ENCODE measurements at regions not wholly inside any gene's neighbourhood (a gene's known extent, or its start where the extent isn't known, plus 50 kb on each side); places are given as distances from the start of the nearest gene placed in this dataset.
A peak's percentile ranks its signal among the peaks of the same experiment; 100 is the strongest.
"Not testable (repeated sequence)": the region's sequence is repeated elsewhere in the genome, so short reads cannot be mapped to it uniquely, and the experiment has no call there.

DNA sequence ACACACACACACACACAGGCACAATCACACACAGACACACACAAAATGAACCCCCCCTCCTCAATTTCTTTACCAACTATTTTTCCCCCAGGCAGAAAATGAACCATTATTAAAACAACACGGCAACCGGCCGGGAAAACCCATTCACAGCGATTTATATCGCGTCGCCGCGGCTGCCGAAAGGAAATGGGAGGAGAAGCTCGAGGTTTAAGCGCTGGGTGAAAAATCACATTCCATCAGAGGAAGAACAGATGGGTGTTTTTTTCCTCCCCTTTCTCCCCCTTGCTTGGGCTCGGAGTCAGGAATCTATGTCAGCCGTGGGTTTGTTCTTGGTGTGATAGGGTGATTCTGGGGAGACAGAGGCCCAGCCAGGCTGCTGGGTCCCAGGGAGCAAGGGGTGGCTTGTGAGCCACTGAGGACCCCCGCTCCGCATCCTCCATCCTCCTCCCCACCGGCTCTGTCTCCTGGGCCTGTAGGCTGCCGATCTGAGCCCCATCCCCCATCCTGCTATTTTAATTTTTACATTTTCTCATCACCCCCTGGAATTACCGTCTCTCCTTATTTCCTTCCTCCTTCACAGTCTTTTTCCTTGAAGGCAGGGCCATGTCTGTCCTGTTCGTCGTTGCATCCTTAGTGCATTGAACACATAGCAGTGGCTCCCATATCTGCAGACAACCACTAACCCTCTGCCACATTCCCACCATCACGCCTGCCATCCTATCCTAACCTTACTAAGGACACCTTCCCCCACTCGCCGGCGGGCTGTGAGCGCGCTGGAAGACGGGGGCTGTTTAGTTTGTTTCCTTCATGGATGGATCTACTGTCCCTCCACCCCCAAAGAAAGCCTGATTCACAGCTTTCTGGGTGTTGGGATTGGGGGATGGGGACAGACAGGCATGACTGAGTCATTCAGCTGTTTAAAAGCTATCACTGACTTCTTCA is 137.7 kb downstream of the CRLF3 start:
- DNase-seq (ENCODE audit: low read depth in 2 of 2): peak in 1 of 2 experiments; percentile 31

DNA sequence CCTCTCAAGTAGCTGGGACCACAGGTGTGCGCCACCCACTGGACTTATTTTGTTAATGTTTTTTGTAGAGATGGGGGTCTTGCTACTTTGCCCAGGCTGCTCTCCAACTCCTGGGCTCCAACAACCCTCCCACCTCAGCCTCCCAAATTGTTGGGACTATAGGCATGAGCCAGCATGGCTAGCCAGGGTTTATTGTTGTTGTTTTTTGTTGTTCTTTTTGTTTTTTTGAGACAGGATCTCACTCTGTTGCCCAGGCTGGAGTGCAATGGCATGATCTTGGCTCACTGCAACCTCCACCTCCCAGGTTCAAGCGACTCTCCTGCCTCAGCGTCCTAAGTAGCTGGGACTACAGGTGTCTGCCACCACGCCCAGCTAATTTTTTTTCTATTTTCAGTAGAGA is 142.2 kb downstream of the CRLF3 start:
- DNase-seq (ENCODE audit: low read depth in 2 of 2): not testable (repeated sequence)

DNA sequence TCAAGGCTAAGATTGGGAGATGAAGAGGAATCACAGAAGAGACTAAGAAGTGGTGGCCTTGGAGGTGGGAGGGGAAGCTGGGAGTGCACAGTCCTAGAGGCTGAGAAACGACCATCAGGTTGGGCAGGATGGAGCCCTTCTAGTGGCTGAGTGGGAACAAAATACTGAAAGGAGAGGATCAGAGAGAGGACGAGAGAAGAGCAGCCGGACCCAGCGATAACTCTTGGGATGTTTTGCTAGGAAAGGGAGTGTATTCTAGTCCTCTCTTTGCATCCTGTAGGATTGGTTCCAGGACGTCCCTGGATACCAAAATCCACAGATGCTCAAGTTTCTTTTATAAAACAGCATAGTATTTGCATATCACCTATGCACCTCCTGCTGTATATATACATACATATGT is 143.8 kb downstream of the CRLF3 start:
- DNase-seq (ENCODE audit: low read depth in 2 of 2): not testable (repeated sequence)

DNA sequence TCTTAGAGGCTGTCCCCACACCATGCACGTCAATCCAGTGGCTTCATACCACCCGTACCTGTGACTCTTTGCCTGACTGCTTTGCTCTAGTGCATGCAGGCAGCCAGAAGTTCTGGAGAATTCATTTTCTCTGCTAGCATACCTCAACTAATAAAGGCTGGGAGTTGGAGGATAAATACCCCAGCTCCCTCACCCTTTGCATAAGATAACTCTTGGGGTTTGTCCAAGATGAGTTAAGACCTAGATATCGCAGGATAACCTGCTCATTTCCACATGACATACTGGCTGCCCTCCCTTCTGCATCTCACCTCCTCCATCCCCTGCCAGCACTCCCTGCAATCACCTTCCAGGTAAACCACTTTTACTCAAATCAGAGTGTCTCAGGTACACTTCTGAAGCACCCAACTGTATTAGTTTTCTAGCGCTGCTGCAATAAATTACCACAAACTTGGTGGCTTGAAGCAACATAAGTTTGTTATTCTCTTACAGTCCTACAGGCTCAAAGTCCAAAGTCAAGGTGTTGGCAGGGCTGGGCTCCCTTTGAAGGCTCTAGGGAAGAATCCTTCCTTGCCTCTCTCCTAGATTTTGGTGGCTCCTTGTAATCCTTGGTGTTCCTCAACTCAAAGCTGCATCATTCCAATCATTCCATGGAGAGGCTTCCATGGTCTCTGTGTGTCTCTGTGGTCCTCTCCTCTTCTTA is 146.8 kb downstream of the CRLF3 start:
- DNase-seq (ENCODE audit: low read depth in 2 of 2): no peak

DNA sequence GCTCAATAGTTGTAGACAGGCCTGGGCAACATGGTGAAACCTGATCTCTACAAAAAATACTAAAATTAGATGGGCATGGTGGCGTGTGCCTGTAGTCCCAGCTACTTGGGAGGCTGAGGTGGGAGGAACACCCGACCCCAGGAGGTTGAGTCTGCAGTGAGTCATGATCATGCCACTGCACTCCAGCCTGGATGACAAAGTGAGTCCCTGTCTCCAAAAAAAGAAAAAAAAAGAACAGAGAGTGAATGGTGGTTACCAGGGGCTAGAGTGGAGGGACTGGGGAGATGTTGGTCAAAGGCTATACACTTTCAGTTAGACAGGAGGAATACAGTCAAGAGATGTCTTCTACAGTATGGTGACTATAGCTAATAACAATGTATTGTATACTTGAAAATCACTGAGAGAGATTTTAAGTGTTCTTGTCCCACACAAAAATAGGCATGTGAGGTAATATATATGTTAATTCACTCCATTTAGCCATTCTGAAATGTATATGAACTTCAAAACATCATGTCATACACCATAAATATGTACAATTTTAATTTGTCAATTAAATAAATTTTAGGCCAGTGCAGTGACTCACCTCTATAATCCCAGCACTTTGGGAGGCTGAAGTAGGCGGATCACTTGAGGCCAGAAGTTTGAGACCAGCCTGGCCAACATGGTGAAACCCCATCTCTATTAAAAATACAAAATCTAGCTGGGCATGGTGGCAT is 148.6 kb downstream of the CRLF3 start:
- DNase-seq (ENCODE audit: low read depth in 2 of 2): not testable (repeated sequence)

DNA sequence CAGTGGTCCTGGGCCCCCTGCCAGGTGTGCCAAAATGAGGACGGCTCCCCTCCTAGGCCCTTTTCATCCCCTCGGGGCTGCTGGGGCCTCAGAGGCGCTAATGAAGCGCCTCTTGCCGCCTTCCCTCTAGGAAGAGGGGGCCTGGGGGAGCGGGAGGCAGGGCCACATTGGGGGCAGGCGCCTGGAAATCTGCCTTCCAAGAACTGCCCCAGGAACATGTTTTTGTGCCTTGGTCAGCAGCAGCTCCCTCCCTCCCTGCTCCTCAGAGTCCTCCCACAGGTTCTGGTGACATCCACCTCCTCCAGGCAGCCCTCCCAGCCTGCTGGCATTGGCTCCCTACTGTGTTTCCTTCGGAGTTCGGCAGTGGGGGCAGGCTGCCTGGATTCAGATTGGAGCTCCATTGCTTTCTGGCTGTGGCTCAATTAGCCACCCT is 155.3 kb downstream of the CRLF3 start:
- not testable (repeated sequence) for DNase-seq (ENCODE audit: low read depth in 2 of 2)

DNA sequence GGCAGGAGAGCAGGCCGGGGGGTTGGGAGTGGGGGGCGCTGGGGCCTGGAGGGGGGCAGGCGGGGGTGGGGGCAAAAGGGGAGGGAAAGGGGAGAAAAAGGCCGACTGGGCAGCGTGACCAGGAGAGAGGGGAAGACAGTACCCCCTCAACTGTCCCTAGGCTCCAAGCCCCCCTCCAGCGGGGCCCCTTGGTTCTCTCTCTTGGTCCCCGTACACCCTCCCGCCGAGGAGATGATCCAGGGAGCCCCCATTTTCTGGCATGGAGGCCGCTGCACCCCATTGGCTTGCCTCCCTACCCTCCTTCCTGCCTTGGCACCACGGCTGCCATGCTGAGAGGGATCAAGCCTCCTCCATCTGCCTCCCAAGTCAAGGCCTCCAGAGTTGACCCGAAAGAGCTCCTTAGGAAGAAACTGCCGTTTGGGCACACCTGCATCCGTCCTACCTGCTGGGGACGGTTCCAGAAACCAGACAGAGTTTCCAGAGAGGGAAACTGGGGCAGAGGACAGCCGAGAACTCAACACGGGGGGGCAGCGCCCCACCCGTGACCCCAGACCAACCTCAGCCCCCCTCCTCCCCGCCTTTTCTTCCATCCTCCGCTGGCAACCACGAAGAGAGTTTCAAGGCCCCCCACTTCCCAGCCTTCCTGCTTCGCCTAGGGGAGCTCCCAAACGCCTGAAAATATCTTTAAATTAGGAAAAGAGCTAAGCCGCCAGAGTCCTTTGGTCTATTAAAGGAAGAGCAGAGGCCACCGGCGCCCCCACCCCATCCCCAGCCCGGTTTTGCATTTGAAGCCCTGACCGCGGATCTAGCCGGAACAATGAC is 155.9 kb downstream of the CRLF3 start:
- DNase-seq (ENCODE audit: low read depth in 2 of 2): not testable (repeated sequence)

DNA sequence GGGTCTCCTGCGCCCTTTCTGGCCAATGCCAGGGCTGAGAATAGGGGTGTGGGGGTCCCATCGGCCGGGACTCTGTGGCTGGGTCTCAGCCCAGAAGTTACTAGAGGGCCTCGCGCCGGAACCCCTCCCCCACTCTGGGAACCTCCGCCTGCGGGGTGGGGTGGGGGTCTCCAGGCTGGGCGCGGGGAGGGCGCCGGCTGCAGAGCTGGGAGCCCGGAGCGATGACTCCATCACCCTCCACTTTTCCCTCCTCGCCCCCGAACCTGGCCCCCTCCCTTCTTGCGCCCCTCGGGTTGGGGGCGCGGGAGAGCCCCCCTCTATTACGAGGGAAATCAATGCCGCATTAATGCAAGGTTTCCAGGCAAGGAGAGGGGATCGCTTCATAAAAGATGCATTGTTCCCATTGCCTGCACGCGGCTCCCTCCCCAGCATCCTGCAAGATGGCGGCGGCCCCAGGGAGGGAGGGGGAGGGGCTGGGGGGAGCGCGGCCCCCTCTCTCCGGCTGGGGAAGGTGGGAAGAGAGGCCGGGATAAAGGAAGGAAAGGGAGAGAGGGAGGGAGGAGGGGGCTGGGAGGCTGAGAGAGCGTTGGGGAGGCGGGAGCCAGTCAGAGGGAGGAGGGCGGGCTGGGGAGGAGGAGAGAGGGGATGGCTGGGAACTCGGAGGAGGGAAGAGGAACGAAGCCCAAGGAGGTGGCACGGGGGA is 156.7 kb downstream of the CRLF3 start:
- peak; percentile 79 to 80 for DNase-seq (ENCODE audit: low read depth in 2 of 2)

DNA sequence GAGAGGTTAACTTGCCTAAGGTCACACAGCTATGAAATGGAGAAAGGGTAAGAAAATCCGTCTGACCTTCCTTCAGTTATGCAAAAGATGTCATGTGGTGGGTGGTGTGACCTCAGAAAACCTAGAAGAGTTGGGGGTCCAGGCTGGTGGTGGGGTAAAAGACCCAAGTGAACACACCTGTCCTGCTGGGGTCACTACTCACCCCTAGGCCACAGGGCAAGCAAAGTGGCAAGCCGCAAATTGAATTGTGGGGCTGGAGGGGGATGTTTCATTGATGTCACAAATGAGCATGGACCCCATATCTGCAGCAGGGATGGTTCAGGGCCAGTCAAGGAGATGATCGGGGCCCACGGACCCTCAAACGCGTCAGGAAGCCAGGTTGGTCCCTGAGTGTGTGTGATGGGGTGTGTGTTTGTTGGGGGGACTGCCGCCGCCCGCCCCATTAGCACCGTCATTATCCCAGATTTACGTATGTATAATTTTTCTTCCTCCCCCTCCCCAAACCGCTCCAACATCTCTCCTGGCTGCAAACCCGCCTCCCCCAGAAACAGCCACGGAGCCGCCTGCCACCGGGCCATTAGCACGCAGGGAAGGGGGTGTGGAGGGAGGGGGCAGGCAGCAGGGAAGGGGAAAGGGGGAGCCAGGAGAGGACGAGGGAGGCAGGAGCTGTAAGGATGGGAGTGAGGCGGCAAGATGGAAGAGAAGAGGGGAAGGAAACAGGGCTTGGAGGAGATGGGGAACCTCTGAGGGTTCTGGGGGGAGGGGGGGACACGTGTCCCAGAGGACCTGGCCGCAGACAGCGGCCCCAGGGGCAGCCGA is 157.4 kb downstream of the CRLF3 start:
- DNase-seq (ENCODE audit: low read depth in 2 of 2): not testable (repeated sequence)

DNA sequence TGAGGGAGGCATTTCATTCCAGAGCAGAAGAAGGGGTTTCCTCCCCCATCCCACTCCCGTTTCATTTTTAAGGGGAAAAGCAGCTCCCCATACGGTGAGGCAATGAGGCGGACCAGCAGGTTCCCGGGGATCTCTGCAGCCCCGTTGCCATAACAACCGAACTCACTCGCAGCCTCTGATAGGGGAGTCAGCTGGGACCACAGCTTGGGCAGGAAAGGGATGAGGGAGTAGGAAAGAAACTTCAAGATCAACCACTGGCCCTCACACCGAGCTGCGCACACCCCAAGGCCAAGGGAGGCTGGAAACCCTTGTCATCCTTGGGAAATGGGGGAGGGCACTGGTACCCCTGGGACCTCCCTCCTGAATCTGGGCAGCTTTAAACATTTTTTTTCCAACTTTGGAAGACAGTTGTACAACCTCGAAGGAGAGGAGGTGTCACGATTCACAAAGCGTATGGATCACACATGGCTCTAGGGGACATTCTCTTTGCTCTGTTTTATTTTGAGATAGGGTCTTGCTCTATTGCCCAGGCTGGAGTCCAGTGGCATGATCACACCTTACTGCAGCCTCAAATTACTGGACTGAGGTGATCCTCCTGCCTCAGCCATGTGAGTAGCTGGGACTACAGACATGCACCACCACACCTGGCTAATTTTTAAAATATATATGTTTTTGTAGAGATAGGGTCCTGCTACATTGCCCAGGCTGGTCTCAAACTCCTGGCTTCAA is 160.6 kb downstream of the CRLF3 start:
- DNase-seq (ENCODE audit: low read depth in 2 of 2): not testable (repeated sequence)

DNA sequence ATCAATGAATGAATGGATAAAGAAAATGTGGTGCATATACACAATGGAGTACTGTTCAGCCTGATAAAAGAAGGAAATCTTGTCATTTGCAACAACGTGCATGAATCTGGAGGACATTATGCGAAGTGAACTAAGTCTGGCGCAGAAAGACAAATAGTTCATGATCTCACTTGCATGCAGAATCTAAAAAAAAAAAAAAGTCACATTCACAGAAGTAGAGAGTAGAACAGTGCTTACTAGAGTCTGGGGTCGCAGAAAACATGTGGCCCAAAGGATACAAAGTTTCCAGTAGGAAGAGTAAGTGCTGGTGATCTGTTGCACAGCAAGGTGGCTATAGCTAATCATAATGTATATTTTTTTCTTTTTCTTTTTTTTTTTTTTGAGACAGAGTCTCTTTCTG is 167.3 kb downstream of the CRLF3 start:
- DNase-seq (ENCODE audit: low read depth in 2 of 2): not testable (repeated sequence)

DNA sequence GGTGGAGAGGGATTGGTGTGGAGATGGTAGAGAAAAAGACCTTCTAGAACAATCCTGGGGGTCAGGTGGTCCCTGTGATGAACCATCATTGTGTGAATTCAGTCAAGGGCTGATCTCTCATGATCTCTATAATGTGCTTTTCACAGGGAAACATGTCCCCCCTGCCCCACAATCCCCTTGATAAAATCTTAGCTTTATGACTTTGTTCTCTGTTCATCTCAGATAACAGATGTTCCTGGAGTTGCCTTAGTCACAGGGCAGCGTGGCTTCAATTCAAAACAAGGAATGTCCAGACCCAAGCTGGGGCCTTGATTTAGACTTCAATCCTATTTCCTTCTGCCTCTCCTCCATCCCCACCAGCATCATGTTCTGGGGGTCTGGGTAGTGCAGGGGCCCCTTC is 171.5 kb downstream of the CRLF3 start:
- DNase-seq (ENCODE audit: low read depth in 2 of 2): not testable (repeated sequence)

DNA sequence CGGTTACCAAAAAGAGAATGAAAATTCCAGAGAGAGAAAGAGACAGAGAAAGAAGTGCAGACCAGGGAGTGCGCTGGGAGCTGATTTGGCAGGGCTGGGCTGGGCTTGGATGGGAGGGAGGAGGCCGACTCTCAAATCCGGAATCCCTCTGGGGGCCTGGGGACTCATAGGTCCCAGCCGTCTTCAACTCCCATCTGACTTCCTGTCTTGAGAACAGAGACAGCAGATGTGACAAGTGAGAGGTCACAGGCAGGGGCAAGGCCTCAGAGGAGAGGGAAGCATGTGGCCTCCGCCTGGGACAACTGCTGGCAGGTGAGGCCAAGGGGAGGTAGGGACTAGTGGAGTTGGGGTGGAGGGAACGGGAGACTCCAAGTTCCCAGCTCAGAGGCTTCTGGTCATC is 172.9 kb downstream of the GOSR1 start:
- DNase-seq (ENCODE audit: low read depth in 2 of 2): not testable (repeated sequence)

DNA sequence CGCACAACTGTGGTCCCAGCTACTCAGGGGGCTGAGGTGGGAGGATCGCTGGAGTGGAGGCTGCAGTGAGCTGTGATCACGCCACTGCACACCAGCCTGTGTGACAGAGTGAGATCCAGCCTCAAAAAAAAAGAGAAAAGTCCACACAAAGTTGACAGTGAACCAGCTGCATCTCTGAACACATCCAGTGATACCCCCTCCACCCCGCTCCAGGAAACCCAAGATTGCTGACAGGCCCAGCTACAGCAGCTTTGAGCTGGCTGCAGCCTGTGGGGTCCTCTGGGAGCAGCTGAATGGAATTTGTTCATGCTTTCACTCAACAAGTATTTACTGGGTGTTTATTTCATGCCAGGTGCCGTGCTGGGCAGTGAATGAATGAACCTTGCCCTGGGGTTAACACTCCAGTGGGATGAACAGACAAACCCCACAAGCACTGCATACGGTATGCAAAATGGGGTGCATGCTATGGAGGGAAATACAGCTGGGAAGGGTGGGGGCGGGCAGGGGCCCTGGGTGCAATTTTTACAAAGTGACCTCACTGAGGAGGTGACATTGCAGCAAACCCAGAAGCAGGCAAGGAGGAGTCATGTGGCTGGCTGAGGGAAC is 170.9 kb downstream of the GOSR1 start:
- not testable (repeated sequence) for DNase-seq (ENCODE audit: low read depth in 2 of 2)

DNA sequence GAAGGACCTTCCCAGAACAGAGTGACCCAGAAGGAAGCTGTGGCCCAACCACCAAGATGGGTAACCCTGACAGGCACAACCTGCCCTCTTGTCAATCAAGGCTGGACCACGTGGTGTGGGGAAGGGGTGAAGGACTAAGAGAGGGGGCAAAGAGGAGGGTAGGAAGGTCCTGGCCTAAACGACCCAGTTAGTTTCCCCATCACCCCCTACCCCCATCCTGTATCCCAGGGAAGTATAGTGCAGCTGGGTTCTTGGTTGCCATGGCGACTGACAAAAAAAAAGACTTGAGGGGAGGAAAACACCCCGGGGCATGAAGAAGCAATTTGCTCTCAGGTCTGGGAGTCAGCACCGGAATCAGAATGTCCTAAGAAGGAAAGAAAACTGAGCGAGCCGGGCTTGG is 168.7 kb downstream of the GOSR1 start:
- not testable (repeated sequence) for DNase-seq (ENCODE audit: low read depth in 2 of 2)

DNA sequence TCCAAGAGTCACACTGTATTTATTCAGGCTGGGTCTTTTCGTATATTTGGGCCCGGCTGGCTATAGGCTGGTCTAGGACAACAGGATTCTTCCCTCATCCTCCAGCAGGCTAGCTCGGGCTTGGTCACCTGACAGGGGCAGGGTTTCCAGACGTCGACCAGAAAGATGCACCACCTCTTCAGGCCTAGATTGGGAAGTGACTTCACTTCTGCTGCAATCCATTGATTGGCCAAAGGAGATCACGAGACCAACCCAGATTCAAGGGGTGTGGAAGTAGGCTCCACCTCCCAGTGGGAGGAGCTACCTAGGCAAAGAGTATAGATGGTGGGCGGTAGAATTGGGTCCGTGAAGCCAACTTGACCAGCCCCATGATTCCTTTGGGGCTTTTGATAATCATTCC is 167.5 kb downstream of the GOSR1 start:
- DNase-seq (ENCODE audit: low read depth in 2 of 2): not testable (repeated sequence)

DNA sequence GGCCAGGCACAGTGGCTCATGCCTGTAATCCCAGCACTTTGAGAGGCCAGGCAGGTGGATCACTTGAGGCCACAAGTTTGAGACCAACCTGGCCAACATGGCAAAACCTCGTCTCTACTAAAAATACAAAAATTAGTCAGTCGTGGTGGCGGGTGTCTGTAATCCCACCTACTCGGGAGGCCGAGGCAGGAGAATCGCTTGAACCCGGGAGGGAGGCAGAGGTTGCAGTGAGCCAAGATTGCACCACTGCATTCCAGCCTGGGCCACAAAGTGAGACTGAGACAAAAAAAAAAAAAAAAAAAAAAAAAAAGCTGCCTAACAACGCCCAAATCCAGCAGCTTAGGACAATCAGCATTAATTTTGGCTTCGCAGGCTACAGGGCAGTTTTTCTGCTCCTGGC is 167.1 kb downstream of the GOSR1 start:
- DNase-seq (ENCODE audit: low read depth in 2 of 2): not testable (repeated sequence)

DNA sequence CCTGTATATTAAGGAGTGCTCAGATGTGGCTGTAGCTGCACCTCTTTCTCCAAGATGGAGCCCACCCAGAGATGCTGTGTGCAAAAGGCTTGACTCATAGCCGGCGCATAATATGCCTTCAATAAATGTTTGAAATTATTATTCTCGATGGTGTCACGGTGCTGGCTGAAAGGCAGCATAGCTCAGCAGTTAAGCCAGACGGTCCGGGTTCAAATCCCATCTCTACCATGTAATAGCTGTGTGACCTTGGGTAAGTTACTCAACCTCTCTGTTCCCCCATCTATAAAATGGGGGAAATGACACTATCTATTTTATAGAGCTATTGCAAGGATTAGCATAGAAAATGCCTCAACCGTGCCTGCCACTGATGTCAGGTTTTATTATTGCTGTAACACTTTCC is 164.2 kb downstream of the GOSR1 start:
- not testable (repeated sequence) for DNase-seq (ENCODE audit: low read depth in 2 of 2)

DNA sequence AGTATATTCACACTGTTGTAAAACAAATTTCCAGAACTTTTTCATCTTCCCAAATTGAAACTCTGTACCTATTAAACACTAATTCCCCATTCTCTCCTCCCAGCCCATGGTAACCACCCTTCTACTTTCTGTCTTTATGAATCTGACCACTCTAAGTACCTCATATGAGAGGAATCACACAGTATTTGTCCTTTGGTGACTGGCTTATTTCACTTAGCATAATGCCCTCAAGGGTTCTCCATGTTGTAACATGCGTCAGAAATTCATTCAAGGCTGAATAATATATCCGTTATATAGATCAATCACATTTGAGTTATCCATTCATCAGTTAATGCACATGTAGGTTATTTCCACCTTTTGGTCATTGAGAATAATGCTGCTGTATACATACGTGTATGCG is 162.2 kb downstream of the GOSR1 start:
- not testable (repeated sequence) for DNase-seq (ENCODE audit: low read depth in 2 of 2)

All from fibroblast of skin of left quadriceps (primary cell).